ENCODE measurements at regions not wholly inside any gene's neighbourhood (a gene's known extent, or its start where the extent isn't known, plus 50 kb on each side); places are given as distances from the start of the nearest gene placed in this dataset.

DNA sequence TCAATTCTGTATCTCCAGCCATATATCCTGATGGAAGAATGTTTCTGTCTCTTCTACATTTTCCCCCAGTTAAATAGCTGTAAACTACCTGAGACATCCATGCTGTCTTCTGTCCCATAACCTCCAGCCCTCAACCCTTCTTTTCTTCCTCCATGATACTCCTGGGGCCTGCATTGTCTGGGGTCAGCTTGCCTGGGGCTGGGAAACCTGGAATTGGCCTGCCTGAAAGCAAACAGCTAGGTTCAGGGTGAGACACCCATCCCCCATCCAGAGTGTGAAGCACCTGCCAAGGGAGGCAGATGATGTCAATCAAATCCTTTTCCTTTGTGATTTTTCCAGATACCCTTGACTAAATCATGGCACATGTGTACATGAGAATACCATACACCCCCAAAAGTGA is 313.7 kb upstream of the MGAT5 start:
- no peak overlapping the region for H3K4me3 ChIP-seq
- TF ChIP-seq, protein P1, sequence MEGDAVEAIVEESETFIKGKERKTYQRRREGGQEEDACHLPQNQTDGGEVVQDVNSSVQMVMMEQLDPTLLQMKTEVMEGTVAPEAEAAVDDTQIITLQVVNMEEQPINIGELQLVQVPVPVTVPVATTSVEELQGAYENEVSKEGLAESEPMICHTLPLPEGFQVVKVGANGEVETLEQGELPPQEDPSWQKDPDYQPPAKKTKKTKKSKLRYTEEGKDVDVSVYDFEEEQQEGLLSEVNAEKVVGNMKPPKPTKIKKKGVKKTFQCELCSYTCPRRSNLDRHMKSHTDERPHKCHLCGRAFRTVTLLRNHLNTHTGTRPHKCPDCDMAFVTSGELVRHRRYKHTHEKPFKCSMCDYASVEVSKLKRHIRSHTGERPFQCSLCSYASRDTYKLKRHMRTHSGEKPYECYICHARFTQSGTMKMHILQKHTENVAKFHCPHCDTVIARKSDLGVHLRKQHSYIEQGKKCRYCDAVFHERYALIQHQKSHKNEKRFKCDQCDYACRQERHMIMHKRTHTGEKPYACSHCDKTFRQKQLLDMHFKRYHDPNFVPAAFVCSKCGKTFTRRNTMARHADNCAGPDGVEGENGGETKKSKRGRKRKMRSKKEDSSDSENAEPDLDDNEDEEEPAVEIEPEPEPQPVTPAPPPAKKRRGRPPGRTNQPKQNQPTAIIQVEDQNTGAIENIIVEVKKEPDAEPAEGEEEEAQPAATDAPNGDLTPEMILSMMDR (IDR thresholded peaks at IDR 0.05), result no peak
- TF ChIP-seq POLR2A (IDR thresholded peaks at IDR 0.05), result no peak
- H3K27ac ChIP-seq, result no peak overlapping the region
- H3K4me1 ChIP-seq, result peaks cover 26% of the 10 kb centered on the region
- no peak for DNase-seq
- H3K27me3 ChIP-seq, result no peaks in the 10 kb centered on the region
- intact Hi-C loops (cut with DNase I; ENCODE audit: low total_unique reads), result no loop called here
- no peaks in the 10 kb centered on the region for H3K36me3 ChIP-seq (ENCODE audit: low read depth, missing control alignments)
- no peaks in the 10 kb centered on the region for H3K9me3 ChIP-seq

DNA sequence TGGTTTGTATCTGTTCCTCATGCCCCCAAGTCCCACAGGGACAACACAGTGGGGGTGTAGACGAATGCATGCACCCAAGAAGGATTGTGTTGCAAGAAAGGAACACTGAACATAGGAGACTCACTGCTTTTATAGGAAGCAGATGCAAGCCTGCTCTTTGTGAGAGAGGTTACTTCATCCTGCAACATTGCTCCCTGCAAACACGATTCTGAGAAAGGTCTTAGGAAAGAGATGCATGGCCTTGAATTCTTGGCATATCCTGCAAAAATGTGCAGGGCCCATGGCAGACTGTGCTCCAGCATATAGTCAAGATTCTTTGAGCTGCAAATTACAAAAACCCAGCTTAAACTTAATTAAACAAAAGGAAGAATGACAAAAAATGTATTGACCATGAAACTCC is 312.2 kb upstream of the MGAT5 start:
- H3K4me1 ChIP-seq, result peaks cover 26% of the 10 kb centered on the region
- H3K27me3 ChIP-seq, result no peaks in the 10 kb centered on the region
- H3K4me3 ChIP-seq, result no peak overlapping the region
- WGBS, 2 donors, result 7 to 17% methylated on average over 2 of the region's 2 CpGs
- DNase-seq, result peak; percentile 33
- H3K27ac ChIP-seq, result peak overlapping the region in 1 of 2 donors; percentile 24
- intact Hi-C loops (cut with DNase I; ENCODE audit: low total_unique reads), result no loop called here
- no peaks in the 10 kb centered on the region for H3K36me3 ChIP-seq (ENCODE audit: low read depth, missing control alignments)
- no peaks in the 10 kb centered on the region for H3K9me3 ChIP-seq
- TF ChIP-seq POLR2A (IDR thresholded peaks at IDR 0.05), result no peak
- TF ChIP-seq, protein P1 (IDR thresholded peaks at IDR 0.05), result no peak

DNA sequence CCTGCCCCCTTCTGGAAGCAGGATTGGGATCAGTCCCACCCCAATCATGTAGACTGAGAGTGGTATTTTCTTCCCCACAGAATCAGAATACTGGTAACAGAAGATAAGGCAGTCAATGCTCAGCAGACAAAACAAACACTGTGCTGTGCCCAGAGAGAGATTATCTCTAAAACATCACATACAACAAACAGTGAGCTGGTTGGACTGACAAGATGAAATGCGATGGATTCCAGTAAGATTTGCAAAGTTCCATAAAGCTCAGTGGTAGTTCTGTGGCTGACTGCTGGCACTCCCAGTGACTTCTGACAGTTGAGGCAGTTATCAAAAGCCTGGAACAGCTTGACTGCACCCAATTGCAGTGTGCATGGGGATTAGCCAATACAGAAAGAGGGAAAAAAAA is 311.5 kb upstream of the MGAT5 start:
- Histone ChIP-seq H3K4me3 (no peak overlapping the region), H3K36me3 (ENCODE audit: low read depth, missing control alignments) (no peaks in the 10 kb centered on the region), H3K27ac (no peak overlapping the region), H3K4me1 (peaks cover 26% of the 10 kb centered on the region), H3K27me3 (no peaks in the 10 kb centered on the region), H3K9me3 (no peaks in the 10 kb centered on the region)
- no peak for TF ChIP-seq POLR2A (IDR thresholded peaks at IDR 0.05)
- TF ChIP-seq, protein P1 (IDR thresholded peaks at IDR 0.05), result no peak
- intact Hi-C loops (cut with DNase I; ENCODE audit: low total_unique reads), result no loop called here
- DNase-seq, result no peak
- WGBS, 2 donors, result 67% methylated on average over 1 of the region's 1 CpG

DNA sequence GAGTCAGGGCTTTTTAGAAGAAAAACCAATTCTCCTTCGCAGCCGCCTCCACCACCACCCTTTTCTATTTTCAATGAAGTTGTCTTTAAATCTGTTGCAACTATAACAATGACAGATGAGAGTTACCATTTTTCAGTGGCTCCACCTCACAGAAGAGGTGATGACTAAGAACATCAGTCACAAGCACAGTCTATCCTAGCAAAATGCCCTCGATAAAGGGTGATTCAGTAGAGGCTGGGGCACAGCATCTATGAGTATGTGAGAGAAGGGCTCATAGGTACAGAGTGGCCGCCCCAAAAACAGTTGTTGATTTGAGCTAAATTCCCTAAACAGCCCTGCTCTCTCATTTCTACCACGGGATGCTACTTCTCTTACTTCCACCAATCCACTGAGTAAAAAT is 310.8 kb upstream of the MGAT5 start:
- Histone ChIP-seq H3K27me3 (no peaks in the 10 kb centered on the region), H3K27ac (no peak overlapping the region), H3K36me3 (ENCODE audit: low read depth, missing control alignments) (no peaks in the 10 kb centered on the region), H3K4me3 (no peak overlapping the region), H3K4me1 (peaks cover 22% of the 10 kb centered on the region), H3K9me3 (no peaks in the 10 kb centered on the region)
- intact Hi-C loops (cut with DNase I; ENCODE audit: low total_unique reads), result no loop called here
- no peak for DNase-seq
- 71 to 79% methylated on average over 5 of the region's 5 CpGs for WGBS, 2 donors
- TF ChIP-seq, protein P1 (IDR thresholded peaks at IDR 0.05), result no peak
- TF ChIP-seq POLR2A (IDR thresholded peaks at IDR 0.05), result no peak

DNA sequence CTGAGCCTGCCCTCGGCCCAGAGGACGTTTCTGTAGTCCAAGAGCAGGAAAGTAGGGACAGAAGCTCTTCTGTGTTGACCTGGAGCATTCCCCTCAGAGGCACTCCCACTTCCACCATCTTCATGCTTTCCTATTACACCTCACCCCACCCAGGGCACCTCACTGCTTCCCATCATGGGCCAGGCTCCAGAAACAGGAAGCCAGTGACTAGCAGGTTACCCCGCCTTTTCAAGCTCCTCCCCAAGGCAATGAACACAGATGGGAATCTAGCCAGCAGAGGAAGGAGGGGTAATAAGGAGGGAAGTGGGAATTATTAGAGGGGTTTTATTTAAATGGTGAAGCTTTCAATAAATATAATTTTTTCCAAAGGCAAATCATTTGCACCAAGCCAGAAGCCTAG is 308.8 kb upstream of the MGAT5 start:
- intact Hi-C loops (cut with DNase I; ENCODE audit: low total_unique reads), result no loop called here
- DNase-seq, result no peak
- no peaks in the 10 kb centered on the region for H3K36me3 ChIP-seq (ENCODE audit: low read depth, missing control alignments)
- TF ChIP-seq, protein P1 (IDR thresholded peaks at IDR 0.05), result no peak
- no peak for TF ChIP-seq POLR2A (IDR thresholded peaks at IDR 0.05)
- H3K27ac ChIP-seq, result no peak overlapping the region
- H3K9me3 ChIP-seq, result no peaks in the 10 kb centered on the region
- 78 to 90% methylated on average over 3 of the region's 3 CpGs for WGBS, 2 donors
- peaks cover 22% of the 10 kb centered on the region for H3K4me1 ChIP-seq
- no peak overlapping the region for H3K4me3 ChIP-seq
- H3K27me3 ChIP-seq, result no peaks in the 10 kb centered on the region
